ENCODE measurements at regions not wholly inside any gene's neighbourhood (a gene's known extent, or its start where the extent isn't known, plus 50 kb on each side); places are given as distances from the start of the nearest gene placed in this dataset.

DNA sequence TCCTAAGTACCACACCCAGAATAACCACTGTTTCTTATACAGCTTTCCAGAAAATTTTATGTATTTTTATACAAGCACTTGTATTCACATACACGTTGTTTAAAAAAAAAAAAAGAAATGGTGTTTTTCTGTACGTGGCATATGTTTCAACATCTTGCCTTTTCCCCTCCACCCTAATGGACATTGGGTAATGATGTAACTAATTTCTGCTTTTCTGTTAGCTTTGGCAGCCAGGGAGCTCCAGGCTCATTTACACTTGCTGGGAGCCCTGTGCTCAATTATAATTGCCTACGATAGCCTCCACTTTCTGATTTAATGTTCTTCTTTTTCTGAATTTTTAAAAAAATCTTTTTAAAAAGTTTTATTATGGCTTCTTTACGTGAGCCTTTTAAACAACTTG lies 352.4 kb downstream of the UTRN start:
- Histone ChIP-seq H3K9ac (ENCODE audit: low read depth, low read length) (no peak overlapping the region), H3K27ac (ENCODE audit: low read depth, low read length) (no peak overlapping the region), H3K27me3 (ENCODE audit: control insufficient read depth, insufficient read depth, low read length) (no peaks in the 10 kb centered on the region), H3K4me3 (ENCODE audit: low read depth, low read length) (no peak overlapping the region), H3K36me3 (ENCODE audit: control insufficient read depth, insufficient read depth, low read length) (no peaks in the 10 kb centered on the region), H3K9me3 (ENCODE audit: control insufficient read depth, insufficient read depth, low read length) (no peaks in the 10 kb centered on the region), H3K4me1 (ENCODE audit: control insufficient read depth, insufficient read depth, low read length) (0 out of 2 replicates have a peak, but pooled peaks cover 13% of the 10 kb centered on the region)

DNA sequence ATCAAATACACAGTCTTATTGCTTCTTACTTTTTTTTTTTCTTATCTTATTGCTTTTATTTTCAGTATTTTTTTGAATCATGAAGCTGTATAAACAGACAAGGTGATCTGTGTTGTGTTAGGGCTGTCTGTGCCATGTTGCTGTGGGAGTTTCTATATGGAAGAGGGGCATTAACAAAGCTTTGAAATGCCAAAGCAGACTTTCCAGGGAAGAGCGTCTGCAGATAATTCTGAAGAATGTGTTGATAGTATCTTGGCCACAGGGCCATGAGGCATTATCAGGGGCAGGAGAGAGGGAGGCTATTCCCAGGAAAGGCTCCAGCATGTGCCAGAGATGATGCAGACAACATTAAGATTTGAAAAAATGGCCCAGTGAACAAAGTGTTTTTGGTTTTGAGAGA lies 354.5 kb downstream of the UTRN start:
- no peak overlapping the region for H3K27ac ChIP-seq (ENCODE audit: low read depth, low read length)
- no peak overlapping the region for H3K9ac ChIP-seq (ENCODE audit: low read depth, low read length)
- H3K4me3 ChIP-seq (ENCODE audit: low read depth, low read length), result no peak overlapping the region
- peaks cover 28% of the 10 kb centered on the region for H3K4me1 ChIP-seq (ENCODE audit: control insufficient read depth, insufficient read depth, low read length)
- no peaks in the 10 kb centered on the region for H3K9me3 ChIP-seq (ENCODE audit: control insufficient read depth, insufficient read depth, low read length)
- no peaks in the 10 kb centered on the region for H3K36me3 ChIP-seq (ENCODE audit: control insufficient read depth, insufficient read depth, low read length)
- H3K27me3 ChIP-seq (ENCODE audit: control insufficient read depth, insufficient read depth, low read length), result no peaks in the 10 kb centered on the region

DNA sequence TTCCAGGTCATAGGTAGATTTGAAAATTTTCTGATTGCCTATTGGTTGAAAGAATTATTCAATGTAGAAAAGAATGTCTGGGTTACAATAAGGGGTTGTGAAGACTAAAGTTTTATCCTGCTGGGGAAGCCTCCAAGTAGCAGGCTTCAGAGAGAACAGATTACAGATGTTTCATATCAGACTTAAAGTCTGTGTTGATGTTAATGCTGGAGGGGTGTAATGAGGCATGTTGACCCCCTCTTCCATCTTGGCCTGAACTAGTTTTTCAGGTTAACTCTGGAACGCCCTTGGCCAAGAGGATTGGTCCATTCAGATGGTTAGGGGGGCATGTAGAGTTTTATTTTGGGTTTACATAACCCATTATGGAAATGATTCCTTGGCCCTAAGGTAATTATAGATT lies 356.2 kb downstream of the UTRN start:
- H3K27ac ChIP-seq (ENCODE audit: low read depth, low read length), result no peak overlapping the region
- H3K4me3 ChIP-seq (ENCODE audit: low read depth, low read length), result no peak overlapping the region

DNA sequence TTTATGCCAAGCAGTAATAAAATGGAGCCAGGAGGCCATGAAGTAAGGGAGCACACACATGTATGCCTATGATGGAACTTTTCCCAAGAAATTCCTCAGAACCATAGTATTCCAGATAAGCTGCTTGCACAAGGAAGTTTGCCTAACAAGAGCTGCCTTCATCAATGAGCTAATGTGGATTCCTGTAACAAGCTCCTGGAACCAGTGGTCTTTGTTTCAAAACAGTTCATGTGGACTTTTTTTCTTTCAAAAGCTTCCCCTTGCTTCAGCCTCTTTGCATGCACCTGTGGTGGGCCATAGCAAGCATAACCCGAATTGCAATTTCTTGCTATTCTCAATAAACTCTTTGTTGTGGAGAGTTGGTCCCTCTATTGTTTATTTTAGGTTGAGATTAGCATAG lies 359.6 kb downstream of the UTRN start:
- Histone ChIP-seq H3K27me3 (ENCODE audit: control insufficient read depth, insufficient read depth, low read length) (no peaks in the 10 kb centered on the region), H3K4me1 (ENCODE audit: control insufficient read depth, insufficient read depth, low read length) (peaks cover 71% of the 10 kb centered on the region), H3K27ac (ENCODE audit: low read depth, low read length) (peak overlapping the region; percentile 83), H3K4me3 (ENCODE audit: low read depth, low read length) (no peak overlapping the region), H3K36me3 (ENCODE audit: control insufficient read depth, insufficient read depth, low read length) (no peaks in the 10 kb centered on the region), H3K9ac (ENCODE audit: low read depth, low read length) (peak overlapping the region; percentile 14; the same call in 1 of the 2 replicates), H3K9me3 (ENCODE audit: control insufficient read depth, insufficient read depth, low read length) (no peaks in the 10 kb centered on the region)

More for the DNA sequence above, 356.2 kb downstream of the UTRN start:
- Histone ChIP-seq H3K9me3 (ENCODE audit: control insufficient read depth, insufficient read depth, low read length) (no peaks in the 10 kb centered on the region), H3K4me1 (ENCODE audit: control insufficient read depth, insufficient read depth, low read length) (peaks cover 44% of the 10 kb centered on the region), H3K27me3 (ENCODE audit: control insufficient read depth, insufficient read depth, low read length) (no peaks in the 10 kb centered on the region), H3K9ac (ENCODE audit: low read depth, low read length) (no peak overlapping the region), H3K36me3 (ENCODE audit: control insufficient read depth, insufficient read depth, low read length) (no peaks in the 10 kb centered on the region)

DNA sequence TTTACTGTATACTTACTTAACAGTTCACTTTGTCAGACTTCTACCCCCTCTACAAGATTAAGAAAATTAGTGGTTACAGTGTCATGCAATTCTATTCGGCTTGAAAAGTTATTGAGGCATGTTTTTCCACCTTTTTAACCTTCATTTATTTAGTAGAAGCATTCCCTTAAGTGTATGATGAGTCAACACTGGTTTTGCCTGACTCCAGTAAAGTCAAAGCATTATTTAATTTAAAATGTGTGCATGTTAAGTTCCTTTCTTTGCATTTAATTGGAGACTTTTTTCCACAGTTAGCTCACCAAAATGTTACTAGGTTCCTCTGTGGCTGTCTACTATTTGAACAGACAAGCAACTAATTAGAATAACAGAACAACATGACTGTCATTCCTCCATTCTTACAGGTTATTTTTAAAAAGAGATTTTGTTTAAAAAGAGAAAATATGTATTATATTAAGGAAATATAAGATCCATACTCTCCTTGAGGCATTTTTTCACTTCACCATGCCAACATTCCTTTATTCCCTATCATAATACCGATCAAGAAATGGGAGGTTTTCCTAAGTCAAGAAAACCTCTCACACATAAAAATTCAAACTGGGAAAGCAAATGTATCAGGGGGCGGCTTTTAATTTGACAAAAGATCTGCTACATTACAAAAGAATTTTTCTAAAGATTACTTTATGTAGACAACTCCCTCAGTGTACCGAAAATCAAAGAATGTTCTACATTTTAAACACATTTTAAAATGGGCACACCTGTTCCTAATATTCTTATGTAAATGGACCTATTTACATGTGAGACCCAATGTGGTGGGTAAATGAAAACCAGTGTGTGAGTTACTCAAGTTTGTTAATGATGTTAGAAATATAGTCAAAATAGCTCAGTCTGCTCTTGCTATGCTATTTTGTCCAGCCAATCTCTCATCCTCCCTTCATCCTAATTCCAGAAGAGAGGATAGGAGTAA lies 361.2 kb downstream of the UTRN start:
- peak overlapping the region; percentile 83 for H3K27ac ChIP-seq (ENCODE audit: low read depth, low read length)
- H3K4me1 ChIP-seq (ENCODE audit: control insufficient read depth, insufficient read depth, low read length), result peaks cover 68% of the 10 kb centered on the region
- H3K9ac ChIP-seq (ENCODE audit: low read depth, low read length), result peak overlapping the region; percentile 41; the same call in 1 of the 2 replicates
- no peaks in the 10 kb centered on the region for H3K9me3 ChIP-seq (ENCODE audit: control insufficient read depth, insufficient read depth, low read length)
- H3K4me3 ChIP-seq (ENCODE audit: low read depth, low read length), result peak overlapping the region; percentile 35; the same call in 1 of the 2 replicates
- H3K36me3 ChIP-seq (ENCODE audit: control insufficient read depth, insufficient read depth, low read length), result no peaks in the 10 kb centered on the region
- H3K27me3 ChIP-seq (ENCODE audit: control insufficient read depth, insufficient read depth, low read length), result no peaks in the 10 kb centered on the region

DNA sequence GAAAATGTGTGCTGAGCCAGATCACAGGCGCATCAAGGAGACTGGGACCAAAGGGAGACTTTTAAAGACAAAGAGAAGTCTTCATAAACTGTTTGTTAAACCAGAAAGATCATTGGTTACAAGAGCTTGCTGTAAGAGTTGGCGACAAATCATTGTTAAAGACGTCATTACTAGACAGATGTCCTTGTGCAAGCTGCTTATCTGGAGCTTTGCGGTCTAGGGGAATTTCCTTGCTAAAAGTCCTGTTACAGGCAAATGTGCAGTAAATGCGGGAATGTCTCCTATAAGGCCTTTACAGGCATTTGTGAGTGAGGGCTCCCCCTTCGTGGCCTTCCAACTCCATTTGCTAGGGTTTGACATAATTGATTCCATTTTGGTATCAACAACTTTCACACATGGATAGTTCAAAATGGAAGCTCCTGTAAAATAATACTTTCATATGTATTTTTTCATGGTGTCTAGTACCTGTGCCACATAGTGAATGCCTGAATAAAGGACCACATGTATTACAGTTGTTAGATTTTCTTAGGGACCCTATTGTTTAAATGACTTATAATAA lies 362.4 kb downstream of the UTRN start:
- Histone ChIP-seq H3K9ac (ENCODE audit: low read depth, low read length) (peak overlapping the region; percentile 41; the same call in 1 of the 2 replicates), H3K9me3 (ENCODE audit: control insufficient read depth, insufficient read depth, low read length) (no peaks in the 10 kb centered on the region), H3K36me3 (ENCODE audit: control insufficient read depth, insufficient read depth, low read length) (no peaks in the 10 kb centered on the region), H3K4me3 (ENCODE audit: low read depth, low read length) (no peak overlapping the region), H3K27me3 (ENCODE audit: control insufficient read depth, insufficient read depth, low read length) (no peaks in the 10 kb centered on the region), H3K27ac (ENCODE audit: low read depth, low read length) (peak overlapping the region; percentile 83), H3K4me1 (ENCODE audit: control insufficient read depth, insufficient read depth, low read length) (peaks cover 65% of the 10 kb centered on the region)

DNA sequence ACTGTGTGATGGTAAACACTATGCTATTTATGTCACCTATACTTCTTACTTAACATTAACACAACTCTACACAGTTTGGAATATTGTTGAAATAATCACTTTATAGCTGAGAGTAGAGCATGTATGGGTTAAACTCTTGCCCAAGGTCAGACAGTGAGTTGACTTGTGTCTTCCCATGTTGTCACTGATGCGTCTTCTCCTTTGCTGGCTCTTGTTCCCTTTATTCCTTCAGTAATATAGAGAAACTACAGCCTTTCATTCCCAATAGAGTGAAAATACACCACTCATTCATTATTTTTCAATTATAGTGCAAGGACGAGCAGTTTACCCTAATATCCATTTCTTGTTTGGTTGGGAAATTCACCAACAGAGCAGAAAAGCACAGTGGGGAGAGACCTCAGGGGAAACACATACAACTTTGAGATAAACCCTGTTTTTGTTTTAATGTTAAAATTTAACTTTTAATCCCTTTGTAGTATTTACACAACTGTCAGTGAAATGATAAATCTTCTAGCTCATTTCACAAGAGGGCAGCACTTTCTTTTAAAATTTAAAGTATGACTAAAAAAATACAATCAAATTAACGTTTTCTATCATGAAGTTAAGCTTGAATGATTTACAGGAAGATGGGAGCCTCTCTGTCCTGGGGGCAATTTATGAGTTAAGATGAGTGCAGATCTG lies 363.0 kb downstream of the UTRN start:
- Histone ChIP-seq H3K9ac (ENCODE audit: low read depth, low read length) (peak overlapping the region; percentile 15; the same call in 1 of the 2 replicates), H3K4me1 (ENCODE audit: control insufficient read depth, insufficient read depth, low read length) (peaks cover 63% of the 10 kb centered on the region), H3K27ac (ENCODE audit: low read depth, low read length) (peak overlapping the region; percentile 83)

DNA sequence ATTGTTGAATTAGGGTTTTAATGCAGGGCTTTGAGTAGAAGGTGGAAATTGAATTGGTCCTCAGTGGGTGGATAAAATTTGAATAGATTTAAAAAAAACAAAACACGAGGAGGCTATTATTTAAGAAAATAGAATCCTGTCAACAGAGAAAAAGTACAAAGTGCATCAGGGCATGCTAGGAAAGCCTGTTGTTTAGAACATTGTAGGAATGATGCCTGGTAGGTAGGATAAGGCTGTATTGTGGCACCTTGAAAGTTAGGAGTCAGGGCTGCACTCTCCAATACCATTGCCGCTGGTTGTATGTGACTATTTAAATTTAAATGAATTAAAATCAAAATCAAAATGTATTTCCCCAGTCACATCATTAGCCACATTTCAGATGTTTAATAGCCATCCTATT lies 363.9 kb downstream of the UTRN start:
- Histone ChIP-seq H3K9me3 (ENCODE audit: control insufficient read depth, insufficient read depth, low read length) (no peaks in the 10 kb centered on the region), H3K27ac (ENCODE audit: low read depth, low read length) (no peak overlapping the region), H3K4me1 (ENCODE audit: control insufficient read depth, insufficient read depth, low read length) (peaks cover 59% of the 10 kb centered on the region), H3K27me3 (ENCODE audit: control insufficient read depth, insufficient read depth, low read length) (no peaks in the 10 kb centered on the region), H3K36me3 (ENCODE audit: control insufficient read depth, insufficient read depth, low read length) (no peaks in the 10 kb centered on the region), H3K9ac (ENCODE audit: low read depth, low read length) (no peak overlapping the region), H3K4me3 (ENCODE audit: low read depth, low read length) (no peak overlapping the region)

More for the DNA sequence above, 363.0 kb downstream of the UTRN start:
- no peaks in the 10 kb centered on the region for H3K36me3 ChIP-seq (ENCODE audit: control insufficient read depth, insufficient read depth, low read length)
- H3K27me3 ChIP-seq (ENCODE audit: control insufficient read depth, insufficient read depth, low read length), result no peaks in the 10 kb centered on the region
- H3K4me3 ChIP-seq (ENCODE audit: low read depth, low read length), result no peak overlapping the region
- H3K9me3 ChIP-seq (ENCODE audit: control insufficient read depth, insufficient read depth, low read length), result no peaks in the 10 kb centered on the region

DNA sequence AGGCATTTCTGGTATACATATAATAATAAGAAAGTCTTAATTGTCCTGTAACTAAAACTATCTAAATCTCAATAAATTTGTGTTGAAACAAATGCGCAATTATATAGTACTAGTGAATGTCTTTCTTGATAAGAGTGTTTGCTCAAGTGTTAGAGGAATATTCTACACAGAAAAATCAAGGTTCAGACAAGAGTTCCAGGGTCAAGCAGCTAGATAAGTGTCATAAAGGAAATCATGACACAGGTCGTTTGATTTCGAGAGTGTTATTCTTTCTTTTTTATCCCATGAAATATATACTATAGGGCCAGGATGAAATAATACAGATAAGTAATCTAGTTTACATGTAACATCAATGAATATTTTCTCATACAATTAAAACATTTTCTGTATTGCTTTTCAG lies 366.1 kb downstream of the UTRN start:
- peaks cover 57% of the 10 kb centered on the region for H3K4me1 ChIP-seq (ENCODE audit: control insufficient read depth, insufficient read depth, low read length)
- no peaks in the 10 kb centered on the region for H3K36me3 ChIP-seq (ENCODE audit: control insufficient read depth, insufficient read depth, low read length)
- no peaks in the 10 kb centered on the region for H3K9me3 ChIP-seq (ENCODE audit: control insufficient read depth, insufficient read depth, low read length)
- no peak overlapping the region for H3K27ac ChIP-seq (ENCODE audit: low read depth, low read length)
- no peak overlapping the region for H3K9ac ChIP-seq (ENCODE audit: low read depth, low read length)
- no peaks in the 10 kb centered on the region for H3K27me3 ChIP-seq (ENCODE audit: control insufficient read depth, insufficient read depth, low read length)
- H3K4me3 ChIP-seq (ENCODE audit: low read depth, low read length), result no peak overlapping the region

DNA sequence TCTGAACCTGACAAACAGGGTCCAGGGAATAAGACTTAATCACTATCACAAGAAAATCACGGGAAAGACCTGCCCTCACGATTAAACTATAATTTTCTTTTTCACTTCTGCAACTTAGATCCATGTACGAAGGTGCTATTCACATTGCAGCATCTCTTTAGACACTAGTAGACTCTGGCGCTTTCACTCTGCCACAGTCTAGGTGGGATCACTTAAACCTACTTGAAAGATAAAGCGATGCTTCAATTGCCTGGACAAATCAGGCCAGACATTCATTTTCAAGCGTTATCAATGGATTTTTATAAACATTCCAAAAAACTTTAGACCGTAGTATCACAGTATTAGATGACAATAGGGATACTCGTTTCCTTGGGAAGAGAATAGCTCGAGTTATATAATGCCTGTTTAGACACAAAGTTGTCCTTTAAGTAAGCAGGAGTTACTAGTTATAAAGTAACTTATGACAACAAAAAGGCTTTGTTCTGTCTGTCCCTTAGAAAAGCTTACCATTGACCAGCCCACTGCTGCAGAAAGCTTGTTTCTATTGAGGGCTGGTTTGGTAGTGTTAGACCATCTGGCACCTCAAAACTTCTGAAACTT lies 367.3 kb downstream of the UTRN start:
- Histone ChIP-seq H3K4me1 (ENCODE audit: control insufficient read depth, insufficient read depth, low read length) (peaks cover 55% of the 10 kb centered on the region), H3K27me3 (ENCODE audit: control insufficient read depth, insufficient read depth, low read length) (no peaks in the 10 kb centered on the region), H3K4me3 (ENCODE audit: low read depth, low read length) (no peak overlapping the region), H3K36me3 (ENCODE audit: control insufficient read depth, insufficient read depth, low read length) (no peaks in the 10 kb centered on the region), H3K9ac (ENCODE audit: low read depth, low read length) (no peak overlapping the region), H3K9me3 (ENCODE audit: control insufficient read depth, insufficient read depth, low read length) (no peaks in the 10 kb centered on the region), H3K27ac (ENCODE audit: low read depth, low read length) (no peak overlapping the region)

Measured in HUES48 (cell line).